HepG2 (cell line): ENCODE measurements at regions not wholly inside any gene's neighbourhood (a gene's known extent, or its start where the extent isn't known, plus 50 kb on each side); places are given as distances from the start of the nearest gene placed in this dataset.

Experiments
- ATAC-seq: fragments of 200-7000 bp; cut with Tn5 transposase; 3 replicates; pipeline ENCODE4 v1.9.1; 2020; ENCODE audit warnings: mild to moderate bottlenecking, moderate library complexity
- BruUV-seq: library from RNA; stranded (reverse); fragments of 400-500 nt; replicated peaks from 2 replicates; lab custom pipeline; 2021; lab: Mats Ljungman, UMichigan
- CTCF ChIA-PET: fragments of 300-600 bp; formaldehyde crosslinking; extraction: SDS; loops from one replicate; lab custom pipeline; 2021; ENCODE audit warnings: low total read pairs, inconsistent platforms, low intra/inter-chr PET ratio; lab: Yijun Ruan, JAX
- POLR2A ChIA-PET: fragments of 350-600 bp; sonication (Branson Sonifier 250); formaldehyde crosslinking; loops from one replicate; lab custom pipeline; 2020; ENCODE audit warnings: antibody characterized with exemption, inconsistent platforms; lab: Yijun Ruan, JAX
- DNase-seq: peaks from one replicate; pipeline ENCODE4 v3.0.0-alpha.2; 2015; ENCODE audit warnings: low spot score
- FAIRE-seq: peaks from 3 replicates; lab custom pipeline; 2011; peaks lifted over from hg19 to GRCh38; lab: Jason Lieb, UNC
- H2AFZ ChIP-seq: one replicate; pipeline ENCODE4 v1.6.1; 2011; ENCODE audit warnings: low read length, inconsistent platforms
- H3K27ac ChIP-seq: fragments of 300-600 bp; 3 replicates; pipeline ENCODE4 v1.8.0; 2011; ENCODE audit warnings: mixed run types, mild to moderate bottlenecking, mixed read lengths, low read length, inconsistent platforms; ENCODE audit not compliant: insufficient read depth; ENCODE audit errors: extremely low read length
- H3K27me3 ChIP-seq, 2 experiments: fragments of 200-600 bp in 1 of 2; 2 replicates in 1 of 2; 3 replicates in 1 of 2; pipeline versions ENCODE4 v1.6.0 to v1.8.0; 2011; ENCODE audit warnings: low read length in 2 of 2, mild to moderate bottlenecking in 2 of 2, moderate library complexity in 2 of 2, inconsistent platforms in 1 of 2; ENCODE audit not compliant: insufficient read depth in 2 of 2, control insufficient read depth in 1 of 2
- H3K36me3 ChIP-seq, 2 experiments: fragments of 200-600 bp in 1 of 2; replicated peaks in 1 of 2; 2 replicates in 1 of 2; 3 replicates in 1 of 2; pipeline versions ENCODE4 v1.5.1 to v1.8.0; 2011; ENCODE audit warnings: low read length in 2 of 2, inconsistent platforms in 1 of 2; ENCODE audit not compliant: insufficient read depth in 2 of 2, control insufficient read depth in 1 of 2
- H3K4me1 ChIP-seq: 2 replicates; pipeline ENCODE4 v1.5.1; 2012; ENCODE audit warnings: low read length, inconsistent platforms; ENCODE audit not compliant: insufficient read depth
- H3K4me2 ChIP-seq: 2 replicates; pipeline ENCODE4 v1.6.0; 2011; ENCODE audit warnings: low read depth, low read length, inconsistent platforms
- H3K4me3 ChIP-seq, 3 experiments: fragments of 200-600 bp in 1 of 3; sonication (generic), shearing (Covaris generic) in 1 of 3; replicated peaks in 1 of 3; 2 replicates each; pipeline ENCODE4 v1.5.1; 2011 to 2016; ENCODE audit warnings: low read length in 3 of 3, inconsistent platforms in 2 of 3, low read depth in 2 of 3, mild to moderate bottlenecking in 2 of 3, control low read depth in 1 of 3, mixed read lengths in 1 of 3; ENCODE audit not compliant: insufficient read depth in 1 of 3
- H3K79me2 ChIP-seq: one replicate; pipeline ENCODE4 v1.6.1; 2011; ENCODE audit warnings: low read length, inconsistent platforms; ENCODE audit not compliant: insufficient read depth
- H3K9ac ChIP-seq: 2 replicates; pipeline ENCODE4 v1.6.0; 2011; ENCODE audit warnings: mild to moderate bottlenecking, low read depth, low read length, inconsistent platforms; ENCODE audit not compliant: insufficient read depth
- H3K9me3 ChIP-seq: 2 replicates; pipeline ENCODE4 v1.5.1; 2012; ENCODE audit warnings: mild to moderate bottlenecking, low read length
- H4K20me1 ChIP-seq: 2 replicates; pipeline ENCODE4 v1.6.0; 2011; ENCODE audit warnings: inconsistent platforms, mild to moderate bottlenecking, low read length, moderate library complexity; ENCODE audit not compliant: insufficient read depth
- HDAC6 ChIP-seq: fragments of 200-600 bp; sonication (generic); IDR thresholded peaks from 2 replicates; pipeline ENCODE4 v1.7.0; 2017; ENCODE audit warnings: mild to moderate bottlenecking, antibody characterized with exemption, low read length, low read depth
- HIVEP1 ChIP-seq: sonication (generic); formaldehyde crosslinking; IDR thresholded peaks from 2 replicates; pipeline ENCODE4 v1.4.0; 2020; ENCODE audit warnings: mild to moderate bottlenecking, missing genetic modification reagents
- MAZ ChIP-seq, 2 experiments: sonication (generic) in 1 of 2; formaldehyde crosslinking in 1 of 2; IDR thresholded peaks; 2 replicates each; pipeline versions ENCODE4 v1.5.0 to v1.6.1; 2012 to 2020; ENCODE audit warnings: low read depth in 2 of 2, mild to moderate bottlenecking in 2 of 2, borderline replicate concordance in 1 of 2, improper control_type of control experiment in 1 of 2, low read length in 1 of 2, missing genetic modification reagents in 1 of 2, moderate library complexity in 1 of 2
- MXI1 ChIP-seq: IDR thresholded peaks from 3 replicates; pipeline ENCODE4 v1.6.1; 2012; ENCODE audit warnings: low read depth, low read length, inconsistent platforms, borderline replicate concordance
- NR1H2 ChIP-seq: sonication (generic); formaldehyde crosslinking; IDR thresholded peaks from 2 replicates; pipeline ENCODE4 v1.8.1; 2022; ENCODE audit warnings: low read depth, missing genetic modification reagents, borderline replicate concordance
- NR2F1 ChIP-seq, 2 experiments: fragments of 450-650 bp in 1 of 2; formaldehyde crosslinking in 1 of 2; IDR thresholded peaks; 2 replicates each; pipeline versions ENCODE4 v1.5.0 to v1.6.1; 2016 to 2020; ENCODE audit warnings: mild to moderate bottlenecking in 1 of 2, missing compliant biosample characterization in 1 of 2, missing genetic modification reagents in 1 of 2, moderate library complexity in 1 of 2
- POLR2AphosphoS2 ChIP-seq: IDR thresholded peaks from 2 replicates; pipeline ENCODE4 v1.6.1; 2011; ENCODE audit warnings: low read depth, low read length, improper control_type of control experiment
- RAD51 ChIP-seq: fragments of 450-650 bp; IDR thresholded peaks from 2 replicates; pipeline ENCODE4 v1.6.1; 2016; ENCODE audit warnings: borderline replicate concordance
- SIN3B ChIP-seq: fragments of 150-350 bp; IDR thresholded peaks from 2 replicates; pipeline ENCODE4 v1.6.1; 2014; ENCODE audit warnings: low read length
- ZBTB38 ChIP-seq: sonication (generic); formaldehyde crosslinking; IDR thresholded peaks from 2 replicates; pipeline ENCODE4 v1.5.1; 2020; ENCODE audit warnings: mild to moderate bottlenecking, missing genetic modification reagents
- ZNF136 ChIP-seq: sonication (generic); formaldehyde crosslinking; IDR thresholded peaks from 2 replicates; pipeline ENCODE4 v1.8.1; 2022; ENCODE audit warnings: low read depth, mild to moderate bottlenecking, moderate library complexity, missing genetic modification reagents
- ZNF20 ChIP-seq: sonication (generic); formaldehyde crosslinking; IDR thresholded peaks from 2 replicates; pipeline ENCODE4 v1.4.0; 2020; ENCODE audit warnings: mild to moderate bottlenecking, moderate library complexity, missing genetic modification reagents
- WGBS: methylation state at CpG from one replicate; pipeline ENCODE4 v1.1.6; 2017; ENCODE audit warnings: low lambda C conversion rate; 5-methylcytosine and 5-hydroxymethylcytosine counted together
- in situ Hi-C: cut with HindIII; loops from 2 replicates; pipeline ENCODE4 v1.10.0; 2017; ENCODE audit warnings: low pct_unique_long_range_greater_than_20kb; ENCODE audit not compliant: extremely low pct_ligation_motif_present
- intact Hi-C: fragments of 100-400 bp; cut with micrococcal nuclease; formaldehyde crosslinking; loops from one replicate; pipeline ENCODE4 v1.10.0; 2022; ENCODE audit not compliant: unreplicated experiment
- TF ChIP-seq, protein P1 (sequence below): sonication (generic); formaldehyde crosslinking; IDR thresholded peaks from 2 replicates; pipeline ENCODE4 v1.5.1; 2020; ENCODE audit warnings: missing genetic modification reagents, mild to moderate bottlenecking, borderline replicate concordance
- TF ChIP-seq, protein P2 (sequence below): sonication (generic); formaldehyde crosslinking; IDR thresholded peaks from 2 replicates; pipeline ENCODE4 v1.4.0; 2020; ENCODE audit warnings: missing genetic modification reagents
- TF ChIP-seq, protein P3 (sequence below): IDR thresholded peaks from 2 replicates; pipeline ENCODE4 v1.6.1; 2016; ENCODE audit warnings: low read depth
- TF ChIP-seq, protein P4 (sequence below): sonication (generic); formaldehyde crosslinking; IDR thresholded peaks from 2 replicates; pipeline ENCODE4 v1.9.0; 2021; ENCODE audit warnings: missing genetic modification reagents, borderline replicate concordance

DNA sequence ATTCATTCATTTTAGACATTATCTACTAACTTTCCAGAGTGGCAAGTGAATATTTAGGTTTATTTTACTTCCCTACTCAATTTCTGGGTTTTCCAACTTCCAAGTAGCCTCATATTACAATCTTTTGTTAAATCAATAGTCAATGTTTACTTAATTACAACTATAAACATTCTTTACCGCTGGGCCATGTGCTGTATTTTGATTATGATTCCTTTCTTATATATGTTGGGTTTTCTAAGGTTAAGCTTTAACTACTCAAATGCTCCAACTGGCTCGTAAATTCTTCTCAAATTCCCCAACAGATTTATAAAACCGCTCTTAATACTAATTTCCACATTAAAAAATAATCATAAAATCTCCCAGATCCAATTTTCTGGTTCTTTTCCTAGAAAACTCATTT lies 110.1 kb upstream of the ABCA1 start:
- in situ Hi-C loops: no loop called here
- no peak overlapping the region for H3K4me2 ChIP-seq
- FAIRE-seq: no peak
- no peaks in the 10 kb centered on the region for H3K36me3 ChIP-seq
- intact Hi-C loops: no loop called here
- no peaks in the 10 kb centered on the region for H4K20me1 ChIP-seq
- 49% methylated on average over 3 of the region's 3 CpGs for WGBS
- DNase-seq: no peak
- H3K27ac ChIP-seq: no peak overlapping the region
- no peaks in the 10 kb centered on the region for H3K27me3 ChIP-seq
- POLR2A ChIA-PET: no interaction called here
- H3K9me3 ChIP-seq: no peaks in the 10 kb centered on the region
- ATAC-seq: no peak
- H3K4me1 ChIP-seq: no peaks in the 10 kb centered on the region
- no peaks in the 10 kb centered on the region for H3K79me2 ChIP-seq
- CTCF ChIA-PET: no interaction called here
- H3K4me3 ChIP-seq: no peak overlapping the region
- BruUV-seq: no TSS peak
- no peak overlapping the region for H2AFZ ChIP-seq
- H3K9ac ChIP-seq: no peak overlapping the region
- TF ChIP-seq, protein P1, sequence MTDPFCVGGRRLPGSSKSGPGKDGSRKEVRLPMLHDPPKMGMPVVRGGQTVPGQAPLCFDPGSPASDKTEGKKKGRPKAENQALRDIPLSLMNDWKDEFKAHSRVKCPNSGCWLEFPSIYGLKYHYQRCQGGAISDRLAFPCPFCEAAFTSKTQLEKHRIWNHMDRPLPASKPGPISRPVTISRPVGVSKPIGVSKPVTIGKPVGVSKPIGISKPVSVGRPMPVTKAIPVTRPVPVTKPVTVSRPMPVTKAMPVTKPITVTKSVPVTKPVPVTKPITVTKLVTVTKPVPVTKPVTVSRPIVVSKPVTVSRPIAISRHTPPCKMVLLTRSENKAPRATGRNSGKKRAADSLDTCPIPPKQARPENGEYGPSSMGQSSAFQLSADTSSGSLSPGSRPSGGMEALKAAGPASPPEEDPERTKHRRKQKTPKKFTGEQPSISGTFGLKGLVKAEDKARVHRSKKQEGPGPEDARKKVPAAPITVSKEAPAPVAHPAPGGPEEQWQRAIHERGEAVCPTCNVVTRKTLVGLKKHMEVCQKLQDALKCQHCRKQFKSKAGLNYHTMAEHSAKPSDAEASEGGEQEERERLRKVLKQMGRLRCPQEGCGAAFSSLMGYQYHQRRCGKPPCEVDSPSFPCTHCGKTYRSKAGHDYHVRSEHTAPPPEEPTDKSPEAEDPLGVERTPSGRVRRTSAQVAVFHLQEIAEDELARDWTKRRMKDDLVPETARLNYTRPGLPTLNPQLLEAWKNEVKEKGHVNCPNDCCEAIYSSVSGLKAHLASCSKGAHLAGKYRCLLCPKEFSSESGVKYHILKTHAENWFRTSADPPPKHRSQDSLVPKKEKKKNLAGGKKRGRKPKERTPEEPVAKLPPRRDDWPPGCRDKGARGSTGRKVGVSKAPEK (CRISPR knock-in tag): no peak
- no peak for TF ChIP-seq ZNF136
- no peak for TF ChIP-seq NR1H2 (CRISPR knock-in tag)
- no peak for TF ChIP-seq MXI1
- TF ChIP-seq ZBTB38 (CRISPR knock-in tag): no peak
- TF ChIP-seq POLR2AphosphoS2: no peak
- no peak for TF ChIP-seq NR2F1 (CRISPR knock-in tag; IDR thresholded peaks at IDR 0.05)
- TF ChIP-seq, protein P2, sequence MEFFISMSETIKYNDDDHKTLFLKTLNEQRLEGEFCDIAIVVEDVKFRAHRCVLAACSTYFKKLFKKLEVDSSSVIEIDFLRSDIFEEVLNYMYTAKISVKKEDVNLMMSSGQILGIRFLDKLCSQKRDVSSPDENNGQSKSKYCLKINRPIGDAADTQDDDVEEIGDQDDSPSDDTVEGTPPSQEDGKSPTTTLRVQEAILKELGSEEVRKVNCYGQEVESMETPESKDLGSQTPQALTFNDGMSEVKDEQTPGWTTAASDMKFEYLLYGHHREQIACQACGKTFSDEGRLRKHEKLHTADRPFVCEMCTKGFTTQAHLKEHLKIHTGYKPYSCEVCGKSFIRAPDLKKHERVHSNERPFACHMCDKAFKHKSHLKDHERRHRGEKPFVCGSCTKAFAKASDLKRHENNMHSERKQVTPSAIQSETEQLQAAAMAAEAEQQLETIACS (CRISPR knock-in tag): no peak
- TF ChIP-seq HIVEP1 (CRISPR knock-in tag): no peak
- TF ChIP-seq ZNF20 (CRISPR knock-in tag): no peak
- TF ChIP-seq MAZ (IDR thresholded peaks at IDR 0.05; ENCODE audit: borderline replicate concordance, low read depth, low read length): no peak
- no peak for TF ChIP-seq MAZ (CRISPR knock-in tag; IDR thresholded peaks at IDR 0.05; ENCODE audit: low read depth)
- TF ChIP-seq RAD51: no peak
- TF ChIP-seq, protein P3, sequence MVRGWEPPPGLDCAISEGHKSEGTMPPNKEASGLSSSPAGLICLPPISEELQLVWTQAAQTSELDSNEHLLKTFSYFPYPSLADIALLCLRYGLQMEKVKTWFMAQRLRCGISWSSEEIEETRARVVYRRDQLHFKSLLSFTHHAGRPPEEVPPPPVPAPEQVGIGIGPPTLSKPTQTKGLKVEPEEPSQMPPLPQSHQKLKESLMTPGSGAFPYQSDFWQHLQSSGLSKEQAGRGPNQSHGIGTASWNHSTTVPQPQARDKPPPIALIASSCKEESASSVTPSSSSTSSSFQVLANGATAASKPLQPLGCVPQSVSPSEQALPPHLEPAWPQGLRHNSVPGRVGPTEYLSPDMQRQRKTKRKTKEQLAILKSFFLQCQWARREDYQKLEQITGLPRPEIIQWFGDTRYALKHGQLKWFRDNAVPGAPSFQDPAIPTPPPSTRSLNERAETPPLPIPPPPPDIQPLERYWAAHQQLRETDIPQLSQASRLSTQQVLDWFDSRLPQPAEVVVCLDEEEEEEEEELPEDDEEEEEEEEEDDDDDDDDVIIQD: no peak
- TF ChIP-seq SIN3B: no peak
- no peak for TF ChIP-seq HDAC6
- TF ChIP-seq, protein P4, sequence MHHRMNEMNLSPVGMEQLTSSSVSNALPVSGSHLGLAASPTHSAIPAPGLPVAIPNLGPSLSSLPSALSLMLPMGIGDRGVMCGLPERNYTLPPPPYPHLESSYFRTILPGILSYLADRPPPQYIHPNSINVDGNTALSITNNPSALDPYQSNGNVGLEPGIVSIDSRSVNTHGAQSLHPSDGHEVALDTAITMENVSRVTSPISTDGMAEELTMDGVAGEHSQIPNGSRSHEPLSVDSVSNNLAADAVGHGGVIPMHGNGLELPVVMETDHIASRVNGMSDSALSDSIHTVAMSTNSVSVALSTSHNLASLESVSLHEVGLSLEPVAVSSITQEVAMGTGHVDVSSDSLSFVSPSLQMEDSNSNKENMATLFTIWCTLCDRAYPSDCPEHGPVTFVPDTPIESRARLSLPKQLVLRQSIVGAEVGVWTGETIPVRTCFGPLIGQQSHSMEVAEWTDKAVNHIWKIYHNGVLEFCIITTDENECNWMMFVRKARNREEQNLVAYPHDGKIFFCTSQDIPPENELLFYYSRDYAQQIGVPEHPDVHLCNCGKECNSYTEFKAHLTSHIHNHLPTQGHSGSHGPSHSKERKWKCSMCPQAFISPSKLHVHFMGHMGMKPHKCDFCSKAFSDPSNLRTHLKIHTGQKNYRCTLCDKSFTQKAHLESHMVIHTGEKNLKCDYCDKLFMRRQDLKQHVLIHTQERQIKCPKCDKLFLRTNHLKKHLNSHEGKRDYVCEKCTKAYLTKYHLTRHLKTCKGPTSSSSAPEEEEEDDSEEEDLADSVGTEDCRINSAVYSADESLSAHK (CRISPR knock-in tag): no peak
